OCI-M1 (cell line): ENCODE measurements at regions not wholly inside any gene's neighbourhood (a gene's known extent, or its start where the extent isn't known, plus 50 kb on each side); places are given as distances from the start of the nearest gene placed in this dataset.

ENCODE experiments used
- DNase-seq: peaks from one replicate; lab custom pipeline; 2025; lab: John Stamatoyannopoulos, UW

DNA sequence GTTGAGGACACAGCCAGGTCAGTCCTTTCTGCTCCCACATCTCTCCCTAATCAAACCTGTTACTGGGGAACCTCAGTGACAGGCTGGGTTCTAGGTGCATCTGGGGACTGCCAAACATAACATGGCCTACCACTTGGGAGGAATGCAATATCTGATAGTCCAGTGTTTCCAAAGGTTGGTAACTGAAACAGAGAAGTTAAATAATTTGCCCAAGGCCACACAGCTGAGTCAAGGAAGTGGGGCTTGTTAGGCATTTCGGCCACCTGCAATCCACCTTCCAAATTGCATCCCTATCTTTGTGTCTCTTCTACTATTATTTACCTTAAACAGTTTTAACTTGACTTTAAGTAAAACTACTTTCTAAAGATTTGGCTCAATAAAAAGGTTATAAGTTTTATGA, 731.3 kb downstream of the UQCRFS1 start:
- DNase-seq = no peak

DNA sequence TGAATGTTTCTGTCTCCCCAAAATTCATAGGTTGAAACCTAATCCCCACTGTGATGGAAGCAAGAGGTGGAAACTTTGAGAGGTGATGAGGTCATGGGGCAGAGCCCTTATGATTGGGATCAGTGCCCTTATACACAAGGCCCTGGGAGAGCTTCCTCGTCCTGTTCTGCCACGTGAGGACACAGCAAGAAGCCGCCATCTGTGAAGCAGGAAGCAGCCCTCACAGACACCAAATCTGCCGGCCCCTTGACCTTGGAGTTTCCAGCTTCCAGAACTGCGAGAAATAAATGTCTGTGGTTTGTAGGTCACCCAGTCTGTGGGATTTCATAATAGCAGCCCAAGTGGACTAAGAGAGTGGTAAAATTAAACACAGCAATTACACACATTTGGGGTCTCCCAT, 737.4 kb downstream of the UQCRFS1 start:
- DNase-seq = peak; percentile 26

DNA sequence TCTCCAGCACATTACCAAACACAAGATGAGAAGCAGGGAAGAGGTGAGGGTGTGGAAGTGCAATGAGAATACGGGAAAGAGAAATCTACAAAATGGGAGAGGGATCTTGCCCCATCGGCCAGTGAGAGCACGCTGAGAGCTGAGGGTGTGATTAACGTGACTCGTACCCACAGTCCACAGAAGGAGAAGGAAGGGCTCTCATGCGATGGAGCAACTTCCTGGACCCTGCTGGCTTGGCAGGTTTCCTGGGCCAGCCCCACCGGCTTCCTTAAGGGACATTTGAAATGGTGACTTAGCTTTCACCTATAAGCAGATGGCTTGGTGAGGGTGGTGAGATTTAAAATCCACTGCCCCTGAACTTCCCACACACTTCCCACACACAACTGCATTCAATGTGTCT, 740.1 kb downstream of the UQCRFS1 start:
- no peak for DNase-seq

DNA sequence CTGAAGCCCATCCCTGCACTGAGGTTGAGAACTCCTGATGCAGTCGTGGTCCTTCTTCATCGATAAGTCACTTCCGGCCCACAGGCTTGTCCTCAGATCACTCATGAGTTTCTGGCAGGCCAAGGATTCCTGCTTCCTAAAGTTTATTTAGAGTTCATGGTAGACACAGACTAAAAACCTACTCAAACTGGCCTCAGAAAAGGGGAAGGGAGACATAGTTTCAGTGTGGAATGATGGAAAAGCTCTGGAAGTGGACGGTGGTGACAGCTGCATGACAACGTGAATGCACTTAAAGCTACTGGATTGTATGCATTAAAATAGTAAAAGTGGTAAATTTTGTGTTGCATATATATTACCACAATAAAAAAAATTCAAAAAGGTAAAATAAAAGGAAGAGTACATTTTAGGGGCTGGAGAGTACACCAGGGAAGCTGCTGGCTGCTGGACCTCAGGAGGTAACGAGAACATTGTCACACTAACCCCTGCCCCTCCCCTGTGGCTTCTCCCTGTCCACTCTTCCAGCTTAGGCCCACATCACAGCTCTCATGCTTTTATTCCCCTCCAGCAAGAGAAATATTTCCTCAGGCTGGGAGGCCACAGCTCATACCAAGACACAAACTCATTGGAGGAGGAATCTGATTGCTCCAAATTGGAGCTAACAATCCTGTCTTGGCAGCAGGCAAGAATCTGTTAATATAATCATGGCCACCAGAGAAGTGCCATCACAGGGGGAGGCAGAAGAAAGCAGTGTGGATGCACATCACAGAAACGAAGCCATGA, 741.0 kb downstream of the UQCRFS1 start:
- no peak for DNase-seq

DNA sequence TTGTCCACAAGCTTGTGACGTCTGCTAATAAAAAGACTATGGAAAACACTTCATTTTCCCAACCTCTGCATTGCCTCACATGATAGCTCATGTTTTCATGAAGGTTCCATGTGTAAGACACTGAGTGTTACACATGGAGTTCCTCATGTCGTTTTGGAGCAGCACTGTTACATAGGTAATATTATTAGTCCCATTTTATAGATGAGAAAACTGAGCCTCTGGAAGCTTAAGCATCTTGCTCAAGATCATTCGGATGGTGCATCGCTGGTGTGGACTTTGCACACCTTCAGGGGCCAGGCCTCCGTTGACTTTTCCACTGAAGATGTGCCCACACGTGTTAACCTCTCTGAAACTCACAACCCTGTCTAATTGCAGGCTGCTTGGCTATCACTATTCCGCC, 743.4 kb downstream of the UQCRFS1 start:
- no peak for DNase-seq

DNA sequence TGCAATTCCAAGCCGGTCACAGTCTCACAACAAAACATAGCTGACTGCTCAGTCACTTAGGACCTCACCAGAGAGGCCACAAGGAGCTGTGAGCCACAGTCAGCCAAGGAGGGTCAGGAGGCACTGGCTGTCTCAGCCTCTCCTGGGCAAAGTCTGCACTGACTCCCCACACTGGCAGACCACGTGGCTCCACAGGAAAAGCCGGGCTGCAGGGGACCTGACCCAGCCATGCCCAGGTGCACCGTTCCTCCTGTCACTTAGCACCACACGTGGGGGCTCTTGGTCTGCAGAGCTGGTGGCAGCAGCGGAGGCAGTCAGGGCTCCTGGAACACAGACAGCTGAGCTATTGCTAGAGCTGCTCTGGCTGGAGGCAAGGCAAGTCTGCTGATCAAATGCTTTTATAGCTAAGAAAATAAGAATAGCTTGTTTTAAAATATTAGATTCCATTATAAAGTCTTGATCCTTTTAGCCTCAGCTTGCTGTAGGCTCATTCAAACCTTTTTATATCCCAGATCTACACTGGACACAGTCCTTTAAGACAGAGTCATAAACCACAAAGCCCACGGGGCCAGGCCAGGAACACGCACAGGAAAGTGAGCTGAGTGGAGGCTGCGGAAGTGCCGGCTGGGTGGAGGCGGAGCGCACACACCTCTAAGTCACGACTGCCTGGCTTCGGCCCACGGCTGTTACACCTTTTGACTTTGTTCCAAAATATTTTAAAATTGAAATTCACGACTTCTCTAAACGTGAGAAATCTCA, 744.1 kb downstream of the UQCRFS1 start:
- peak; percentile 36 for DNase-seq

DNA sequence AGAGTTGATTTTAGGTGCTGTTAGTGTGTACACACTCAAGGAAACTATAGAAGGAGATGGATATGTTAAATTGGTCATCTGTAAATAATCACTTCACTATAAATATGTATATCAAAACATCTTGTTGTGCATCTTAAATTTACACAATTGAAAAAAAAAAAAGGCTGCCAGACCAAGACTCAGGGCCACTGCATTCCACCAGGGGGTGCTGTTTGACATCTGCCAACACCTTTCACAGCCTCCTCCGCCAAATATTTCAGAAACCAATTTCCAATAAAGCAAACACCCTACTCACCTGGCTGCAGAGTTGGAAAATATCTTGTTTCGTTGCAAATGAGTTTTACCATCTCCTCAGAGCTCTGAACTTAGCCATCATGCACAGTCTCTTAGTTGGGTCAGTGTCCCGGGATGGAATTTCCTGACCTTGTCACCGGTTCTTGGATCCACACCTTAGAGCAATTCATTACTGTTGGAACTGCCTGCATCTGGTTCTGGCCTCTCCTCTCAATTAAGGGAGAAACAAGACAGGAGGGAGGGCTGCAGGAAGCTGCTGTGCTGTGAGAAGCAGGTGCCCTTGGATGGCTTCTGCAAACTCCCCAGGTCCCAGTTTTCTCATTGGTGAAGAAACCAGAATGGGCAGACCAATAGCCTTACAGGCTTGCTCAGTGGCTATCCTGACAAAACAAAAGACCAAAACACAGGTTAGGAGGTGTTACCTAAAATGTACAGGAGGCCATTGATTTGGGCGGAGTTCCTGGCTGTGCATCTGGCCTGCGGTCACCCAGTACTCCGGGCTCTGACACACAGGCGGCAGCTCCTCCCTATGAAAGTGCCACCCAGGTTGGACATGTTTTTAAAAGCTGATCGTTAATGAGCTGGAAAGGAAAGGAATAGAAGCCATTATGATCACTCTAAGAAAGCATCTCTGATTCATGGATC, 746.6 kb downstream of the UQCRFS1 start:
- peak; percentile 90 for DNase-seq

DNA sequence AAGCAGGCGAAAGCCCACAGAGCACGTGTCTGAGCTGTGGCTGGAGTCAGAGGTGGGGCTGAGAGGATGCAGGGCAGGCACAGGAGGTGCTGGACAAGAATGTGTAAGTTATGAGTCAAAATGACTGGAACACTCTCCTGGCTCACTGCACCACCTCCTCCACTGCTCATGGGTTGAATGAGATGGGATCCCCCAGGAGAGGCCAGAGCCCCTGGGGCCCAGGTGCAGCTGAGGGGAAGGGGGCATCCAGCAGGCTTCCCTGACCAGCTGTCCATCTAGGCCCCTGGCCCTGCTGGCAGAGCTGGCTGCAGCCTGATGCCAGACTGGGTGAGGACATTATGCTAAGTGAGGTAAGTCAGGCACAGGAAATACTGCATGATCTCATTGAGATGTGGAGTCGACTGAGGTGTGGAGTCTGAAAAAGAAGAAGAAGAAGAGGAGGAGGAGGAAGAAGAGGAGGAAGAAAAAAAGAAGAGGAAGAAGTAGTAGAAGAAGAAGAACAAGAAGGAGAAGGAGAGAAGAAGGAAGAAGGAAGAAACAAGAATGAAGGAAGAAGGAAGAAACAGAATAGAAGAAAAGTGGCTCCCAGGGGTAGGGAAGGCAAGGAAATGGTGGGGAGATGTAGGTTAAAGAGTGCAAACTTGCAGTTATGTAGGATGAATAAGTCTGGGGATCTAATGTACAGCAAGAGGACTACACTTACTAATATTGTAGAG, 747.4 kb downstream of the UQCRFS1 start:
- DNase-seq = no peak

DNA sequence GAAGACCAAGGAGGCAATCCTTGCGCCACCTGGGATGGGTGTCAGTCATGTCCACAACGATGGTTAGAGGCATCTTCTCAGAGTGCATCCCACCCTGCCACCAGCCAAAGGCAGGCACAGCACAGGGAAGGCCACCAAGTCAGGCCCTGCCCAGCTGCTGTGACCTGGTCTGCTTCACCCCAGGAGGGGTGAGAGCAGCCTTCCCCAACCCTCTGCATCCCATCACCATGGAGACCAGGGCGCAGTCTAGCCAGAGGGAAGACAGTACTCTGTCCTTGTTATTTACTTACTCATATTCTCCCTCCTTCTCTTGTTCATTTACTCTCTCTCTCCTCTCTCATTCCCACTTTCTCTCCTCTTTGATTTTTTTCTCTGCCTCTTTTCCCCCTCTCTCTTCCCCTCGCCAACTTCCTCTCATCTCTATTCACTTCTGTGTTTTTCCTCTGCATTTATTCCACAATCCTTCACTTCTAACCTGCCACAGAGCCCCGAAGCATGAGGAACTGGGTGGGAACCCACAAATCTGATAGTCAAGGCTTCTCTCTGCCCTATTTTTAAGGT, 749.4 kb downstream of the UQCRFS1 start:
- DNase-seq = no peak

DNA sequence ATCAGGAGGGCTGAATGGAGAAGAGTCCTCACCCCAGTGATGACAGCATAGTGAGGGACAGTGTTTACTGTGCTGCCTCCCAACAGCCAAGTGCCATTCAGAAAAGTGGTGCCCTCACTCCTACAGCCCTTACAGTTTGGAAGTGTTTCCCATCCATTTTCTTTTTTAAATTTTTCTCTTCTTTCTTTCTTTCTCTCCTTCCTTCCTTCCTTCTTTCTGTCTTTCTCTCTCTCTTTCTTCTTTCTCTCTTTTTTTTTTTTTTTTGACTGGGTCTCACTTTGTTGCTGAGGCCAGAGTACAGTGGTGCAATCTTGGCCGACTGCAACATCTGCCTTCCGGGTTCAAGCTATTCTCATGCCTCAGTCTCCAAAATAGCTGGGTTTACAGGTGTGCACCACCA, 755.3 kb downstream of the UQCRFS1 start:
- no peak for DNase-seq

DNA sequence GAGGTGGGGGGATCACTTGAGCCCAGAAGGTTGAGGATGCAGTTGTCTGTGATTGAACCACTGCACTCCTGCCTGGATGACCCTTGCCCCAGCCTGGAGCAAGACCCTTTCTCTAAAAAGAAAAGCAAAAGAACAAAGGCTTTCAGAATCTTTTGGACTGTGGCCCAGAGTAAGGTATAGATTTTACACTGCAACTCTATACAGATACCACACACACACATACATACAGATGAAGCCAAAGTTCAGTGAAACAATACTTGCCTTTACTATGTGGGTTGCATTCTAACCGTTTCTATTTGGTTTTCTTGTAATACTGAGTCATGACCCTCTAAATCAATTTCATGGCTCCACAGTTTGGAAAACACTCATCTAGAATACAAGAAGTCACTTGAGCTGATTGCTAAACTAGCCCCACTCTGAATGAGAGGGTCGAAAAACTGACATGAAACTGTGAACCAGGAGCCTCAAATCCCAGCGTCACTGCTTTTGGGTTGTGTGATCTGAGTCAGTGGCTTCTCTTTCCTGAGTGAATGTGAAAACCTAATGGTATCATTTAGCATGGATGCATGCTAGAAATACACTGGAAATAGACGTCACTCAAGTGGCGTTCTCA, 756.1 kb downstream of the UQCRFS1 start:
- no peak for DNase-seq

DNA sequence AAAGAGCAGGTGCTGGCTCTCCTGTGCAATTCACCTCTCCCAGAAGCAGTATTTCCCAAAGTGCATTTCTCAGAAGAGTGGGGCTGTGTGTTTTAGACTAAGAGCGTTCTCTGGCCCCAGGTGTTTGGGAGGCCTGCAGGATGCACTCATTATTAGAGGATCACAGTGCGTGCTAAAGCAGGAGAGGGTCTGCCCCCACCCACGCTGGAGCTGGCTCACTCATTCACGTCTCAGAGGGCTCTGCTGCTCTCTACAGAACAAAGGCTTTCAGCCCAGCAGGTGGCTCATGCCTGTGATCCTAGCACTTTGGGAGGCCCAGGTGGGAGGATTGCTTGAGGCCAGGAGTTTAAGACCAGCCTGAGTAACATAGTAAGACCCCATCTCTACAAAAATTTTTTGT, 756.7 kb downstream of the UQCRFS1 start:
- DNase-seq = no peak

DNA sequence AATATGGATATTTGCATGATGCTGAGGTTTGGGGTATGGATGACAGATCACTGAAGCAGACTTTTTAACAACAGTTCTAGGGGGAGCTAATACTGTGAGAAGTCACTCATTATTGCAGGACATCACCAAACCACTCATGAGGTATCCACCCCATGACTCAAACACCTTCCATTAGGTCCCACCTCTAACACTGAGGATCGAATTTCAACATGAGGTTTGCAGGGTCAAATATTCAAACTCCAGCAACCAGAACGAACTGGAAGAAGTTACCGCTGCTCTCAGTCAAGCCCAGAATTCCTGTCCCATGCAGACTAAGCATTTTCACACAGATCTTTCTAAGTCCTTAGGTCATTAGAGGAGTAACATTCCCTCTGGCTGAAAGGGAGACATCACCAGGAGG, 758.9 kb downstream of the UQCRFS1 start:
- no peak for DNase-seq

DNA sequence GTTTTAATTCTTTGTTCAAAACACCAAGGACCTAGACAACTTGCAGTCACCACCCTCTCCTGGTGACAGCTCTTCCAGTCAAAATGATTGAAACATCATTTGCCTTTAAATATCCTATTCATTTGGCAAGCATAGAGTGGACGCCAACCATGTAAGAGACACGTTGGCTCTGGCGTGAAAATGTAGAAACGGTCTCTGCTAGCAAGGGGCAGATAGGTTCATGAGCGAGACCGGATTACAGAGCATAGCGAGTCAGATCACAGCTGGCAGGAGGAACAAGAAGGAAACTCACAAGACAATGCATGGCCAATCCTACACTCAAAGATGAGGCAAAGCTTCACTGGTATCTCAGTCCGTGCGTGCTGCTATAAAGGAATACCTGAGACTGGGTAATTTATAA, 759.5 kb downstream of the UQCRFS1 start:
- DNase-seq = no peak

DNA sequence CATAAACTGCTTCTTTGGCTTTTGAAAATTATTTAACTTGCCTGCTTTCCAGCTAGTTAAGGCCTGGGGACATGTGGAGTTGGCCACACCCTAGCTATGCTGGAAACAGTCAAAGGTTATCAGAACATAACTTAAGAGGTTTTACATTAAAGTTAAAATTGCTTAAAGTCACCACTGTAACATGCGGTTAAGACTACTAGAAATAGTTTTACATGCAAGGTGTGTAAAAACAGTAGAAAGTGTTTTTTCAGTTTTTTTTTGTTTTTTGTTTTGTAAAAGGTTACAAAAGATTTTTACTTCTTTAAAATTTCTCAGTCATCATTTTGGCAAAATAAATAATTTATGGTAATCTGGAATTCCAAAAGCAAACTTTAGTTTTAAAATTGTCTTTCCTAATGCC, 763.1 kb downstream of the UQCRFS1 start:
- no peak for DNase-seq

DNA sequence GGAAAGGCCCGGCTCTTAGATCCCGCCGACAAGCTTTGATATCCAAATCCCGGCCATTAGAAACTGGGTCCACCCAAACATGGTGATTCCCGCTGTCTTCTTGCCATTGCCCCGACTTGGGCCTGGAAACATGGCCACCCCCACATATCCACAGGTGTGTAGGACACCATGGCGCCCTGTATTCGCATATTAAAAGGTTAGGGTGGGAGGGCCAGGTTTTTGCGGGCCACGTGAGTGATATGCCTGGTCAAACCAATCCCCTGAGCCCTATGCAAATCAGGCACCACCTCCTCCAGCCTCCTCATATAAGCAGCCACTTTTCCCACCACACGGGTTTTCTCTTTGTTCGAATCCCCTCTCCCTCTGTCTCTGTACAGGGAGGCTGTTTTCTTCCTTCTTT, 766.4 kb downstream of the UQCRFS1 start:
- DNase-seq = no peak

DNA sequence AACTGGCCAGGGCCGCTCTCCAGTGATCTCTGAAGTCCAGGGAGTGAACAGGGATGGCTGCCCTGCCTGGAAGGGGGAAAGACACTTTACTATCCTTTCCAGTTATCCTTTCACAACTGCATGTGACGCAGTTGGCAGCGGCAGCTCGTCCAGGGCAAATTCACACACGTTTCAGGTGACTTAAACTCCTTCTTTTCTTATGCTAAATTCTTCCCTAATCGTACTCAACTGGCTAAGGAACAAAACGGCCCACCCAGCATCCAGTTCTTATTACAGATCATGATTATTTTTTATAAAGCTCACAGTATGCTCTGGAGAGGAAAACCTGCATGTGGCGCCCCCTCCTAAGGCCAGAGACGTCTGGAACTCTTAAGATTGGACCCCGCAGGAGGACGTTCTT, 767.1 kb downstream of the UQCRFS1 start:
- no peak for DNase-seq

DNA sequence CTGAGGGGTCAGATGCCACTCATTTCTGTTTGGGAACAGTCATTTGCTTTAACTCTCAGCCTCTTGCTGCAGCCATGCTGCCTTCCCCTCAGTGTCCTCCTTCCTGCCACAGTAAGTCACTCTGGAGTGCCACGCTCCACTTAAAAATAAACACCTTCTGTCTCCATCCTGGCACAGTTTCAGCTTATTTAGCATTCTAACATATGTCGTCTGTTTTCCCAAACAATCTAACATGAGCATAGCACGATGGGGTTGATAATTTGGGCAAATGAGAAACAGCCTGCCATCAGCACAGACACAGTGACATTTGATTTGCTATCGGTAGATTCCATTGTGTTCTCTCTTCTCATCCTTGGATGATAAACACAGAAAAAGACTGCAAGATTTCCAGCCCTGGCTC, 768.6 kb downstream of the UQCRFS1 start:
- no peak for DNase-seq

DNA sequence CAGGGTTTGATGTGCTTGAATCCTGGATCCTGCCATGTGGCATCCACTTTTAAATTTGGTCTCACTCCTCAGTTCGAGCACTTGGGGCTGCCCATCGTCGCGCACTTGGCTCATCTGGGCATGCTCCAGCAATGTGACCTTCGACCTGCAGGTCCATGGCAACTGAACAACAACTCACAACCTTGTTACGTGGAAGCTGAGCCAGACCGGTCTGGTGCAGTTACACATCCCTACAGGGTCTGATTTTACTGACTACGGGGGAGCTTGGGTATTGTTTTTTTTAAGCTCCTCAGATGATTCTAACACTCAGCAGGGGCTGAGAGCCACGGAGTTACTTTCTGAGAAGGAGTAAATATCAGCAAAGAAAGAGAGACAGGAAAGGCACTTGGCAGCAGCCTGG, 769.6 kb downstream of the UQCRFS1 start:
- DNase-seq = no peak

DNA sequence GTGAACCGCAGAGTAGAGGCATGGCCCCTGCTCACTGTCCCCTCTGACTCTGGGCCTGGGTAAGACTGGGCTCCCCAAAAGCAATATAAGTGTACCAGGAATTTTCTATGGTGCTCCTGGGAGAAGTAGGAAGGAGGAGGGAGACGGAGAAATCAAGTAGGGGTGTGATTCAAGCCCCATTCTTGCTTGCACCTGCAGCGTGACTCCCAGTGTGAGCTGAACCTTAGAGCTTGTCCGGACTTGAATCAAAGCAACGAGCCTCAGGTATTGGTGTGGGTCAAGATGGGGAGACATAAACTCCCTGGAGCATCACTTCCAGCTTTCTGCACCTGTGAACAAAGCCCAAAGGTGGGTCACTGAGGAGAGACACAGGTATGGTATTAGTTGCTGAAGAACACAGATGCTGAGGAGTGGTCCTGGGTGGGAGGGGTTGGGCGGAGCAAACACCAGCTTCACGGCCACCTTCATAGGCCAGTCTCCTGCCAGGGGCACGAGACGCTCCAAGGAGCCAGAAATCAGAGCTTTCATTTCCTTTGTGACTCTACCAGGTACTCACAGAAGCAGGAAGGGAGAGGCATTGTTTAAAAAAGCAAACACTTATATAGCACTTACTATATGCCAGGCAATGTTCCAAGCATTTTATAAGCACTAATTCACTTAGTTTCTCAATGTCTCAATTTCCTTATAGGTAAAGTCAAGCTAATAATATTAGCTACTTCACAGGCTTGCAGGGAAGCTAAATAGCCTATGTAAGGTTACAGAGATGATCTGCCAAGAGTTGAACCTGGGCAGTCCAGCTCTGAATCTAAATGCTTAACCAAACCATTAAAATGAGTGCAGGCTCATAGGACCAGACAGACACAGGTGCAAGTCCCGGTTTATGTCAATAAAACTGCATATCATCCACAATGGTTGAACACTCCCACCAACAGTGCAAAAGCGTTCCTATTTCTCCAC, 775.3 kb downstream of the UQCRFS1 start:
- DNase-seq = no peak
